NCI-H1436 treated with DMSO at 0.1 percent for 48 hours (cell line): ENCODE measurements at regions not wholly inside any gene's neighbourhood (a gene's known extent, or its start where the extent isn't known, plus 50 kb on each side); places are given as distances from the start of the nearest gene placed in this dataset.

ENCODE experiments used
- DNase-seq: peaks from one replicate; lab custom pipeline; 2025; lab: John Stamatoyannopoulos, UW

DNA sequence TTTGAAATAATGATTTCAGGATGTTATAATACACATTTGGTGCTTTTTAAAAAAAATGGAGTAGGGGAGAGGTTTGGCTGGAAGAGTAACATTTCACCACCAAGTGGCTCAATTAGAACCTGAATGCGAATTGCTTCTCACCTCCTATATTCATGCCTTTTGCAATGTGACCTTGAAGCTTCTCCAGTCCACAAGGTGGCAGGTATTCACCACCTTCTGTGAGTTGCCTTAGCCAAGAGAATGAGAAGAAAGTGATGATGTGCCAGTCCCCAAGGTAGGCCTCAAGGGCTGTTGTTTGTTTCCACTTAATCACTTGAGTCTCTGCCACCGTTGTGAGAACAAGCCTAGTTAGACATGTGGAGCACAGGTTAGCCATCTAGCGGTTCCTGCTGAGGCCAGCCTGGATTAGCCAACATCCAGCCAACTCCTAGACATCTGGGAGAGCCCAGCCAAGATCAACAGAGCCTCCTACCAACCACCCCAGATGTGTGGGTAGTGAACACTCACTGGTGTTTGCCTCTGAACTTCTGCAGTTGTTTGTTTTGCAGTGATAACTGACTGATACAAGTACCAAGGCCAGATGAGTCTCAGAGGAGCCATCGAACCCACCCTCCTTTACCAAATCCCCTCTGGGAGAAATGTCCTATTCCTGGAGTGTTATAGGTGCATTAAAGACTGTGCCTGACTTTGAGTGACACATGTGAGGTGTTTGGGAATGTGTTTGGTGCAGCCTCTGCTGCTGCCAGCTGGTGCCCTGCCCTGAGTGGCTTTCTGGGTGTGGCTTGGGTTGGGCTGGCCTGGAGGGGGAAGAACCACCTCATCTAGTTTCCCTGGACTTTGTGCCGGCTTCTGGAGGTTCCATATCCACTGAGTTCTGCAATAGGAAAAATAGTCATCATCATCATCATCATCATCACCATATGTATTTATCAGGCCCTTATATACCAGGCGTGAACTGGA, 132.5 kb upstream of the RFLNA start:
- DNase-seq: no peak

DNA sequence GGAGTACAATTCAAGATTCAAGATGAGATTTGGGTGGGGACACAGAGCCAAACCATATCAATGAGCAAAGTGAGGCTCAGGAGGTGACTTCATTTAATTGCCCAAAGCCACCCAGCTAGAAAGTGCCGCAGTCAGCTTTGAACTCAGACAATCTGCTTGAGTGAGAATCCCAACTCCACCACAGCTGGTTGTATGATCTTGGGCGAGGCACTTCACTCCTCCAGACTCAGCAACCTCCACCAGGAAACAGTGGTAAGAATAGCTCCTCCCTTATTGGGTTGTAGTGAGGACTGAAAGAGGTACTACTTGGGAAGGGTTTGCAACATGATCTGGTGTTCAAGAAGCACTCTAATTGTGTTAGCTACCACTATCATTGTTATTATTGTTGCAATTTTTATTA, 129.2 kb upstream of the RFLNA start:
- no peak for DNase-seq

DNA sequence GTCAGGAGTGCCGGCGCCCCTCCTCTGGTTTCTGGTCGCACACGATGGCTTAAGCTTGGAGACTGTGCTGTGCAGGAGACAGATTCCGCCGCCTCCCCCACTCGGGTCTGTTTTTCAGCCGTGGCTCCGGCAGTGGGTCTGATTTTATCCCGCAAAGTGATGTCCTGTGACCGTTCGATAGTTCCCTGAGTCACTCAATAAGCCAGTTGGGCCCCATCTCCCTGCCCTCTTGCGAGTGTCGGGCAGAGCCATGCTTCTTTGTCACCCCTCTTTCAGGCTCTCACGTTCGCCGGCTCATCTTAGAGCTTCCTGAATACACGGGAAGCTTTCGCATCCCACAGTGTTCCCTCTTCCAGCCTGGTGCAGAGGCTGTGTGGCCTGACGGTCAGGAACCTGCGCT, 127.8 kb upstream of the RFLNA start:
- no peak for DNase-seq

DNA sequence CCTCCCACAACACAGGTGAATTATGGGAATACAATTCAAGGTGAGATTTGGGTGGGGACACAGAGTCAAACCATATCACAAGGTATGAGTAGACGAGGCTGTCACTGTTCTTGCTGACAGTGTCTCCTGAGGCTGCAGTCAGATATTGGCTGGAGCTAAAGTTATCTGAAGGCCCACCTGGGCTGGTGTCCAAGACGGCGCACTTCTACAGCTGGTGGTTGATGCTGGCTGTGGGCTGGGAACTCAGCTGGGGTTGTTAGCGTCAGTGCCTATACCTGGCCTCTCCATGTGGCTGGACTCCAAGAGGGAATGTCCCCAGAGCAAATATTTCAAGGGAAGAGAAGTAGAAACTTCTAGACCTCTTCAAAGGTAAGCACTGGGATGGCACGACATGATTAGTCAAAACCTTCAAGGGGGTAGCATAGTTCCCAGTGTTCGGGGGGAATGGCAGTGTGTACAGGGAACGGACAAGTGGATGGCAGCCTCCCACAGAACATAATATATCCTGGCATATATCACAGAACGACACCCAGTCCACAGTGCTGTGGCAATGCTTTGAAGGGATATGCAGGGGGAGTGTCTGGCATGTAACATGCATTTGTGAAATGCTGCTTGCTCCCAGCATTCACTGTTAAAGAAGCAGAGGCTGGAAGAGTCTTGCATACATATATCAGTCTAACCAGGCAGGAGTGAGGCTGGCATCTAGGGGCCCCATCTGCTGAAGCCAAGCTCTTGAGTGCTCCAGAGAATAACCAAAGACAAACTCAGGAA, 126.7 kb upstream of the RFLNA start:
- no peak for DNase-seq

DNA sequence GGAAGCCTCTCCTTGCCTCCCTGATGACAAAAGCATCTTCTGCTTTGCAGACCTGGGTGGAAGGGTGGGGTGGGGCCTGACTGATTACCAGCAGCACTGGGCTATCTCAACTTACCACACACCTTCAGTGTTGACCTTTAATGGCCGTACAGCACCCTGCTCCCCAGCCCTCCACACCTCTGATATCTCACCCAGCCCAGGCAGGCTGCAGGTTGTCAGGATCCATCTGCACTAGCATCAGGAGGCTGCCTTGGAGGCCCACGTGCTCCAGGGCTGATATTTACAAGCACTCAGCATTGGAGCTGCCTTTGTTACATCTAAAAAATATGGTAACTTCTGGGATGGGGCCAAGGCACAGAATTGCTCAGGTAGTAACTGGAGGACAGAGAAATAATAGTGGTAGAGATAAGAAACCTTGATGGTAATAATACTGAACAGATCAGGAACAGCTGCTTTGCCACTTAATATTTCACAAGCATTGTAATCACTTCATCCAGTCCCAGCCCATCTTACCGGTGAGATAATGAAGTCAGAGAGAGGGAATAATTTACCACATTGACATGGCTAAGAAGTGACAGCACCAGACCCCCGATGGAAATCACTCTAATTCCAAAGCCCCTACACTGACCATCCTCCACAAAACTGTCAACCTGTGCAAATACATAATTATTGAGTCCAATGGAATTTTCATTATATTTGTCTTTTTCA, 125.2 kb upstream of the RFLNA start:
- no peak for DNase-seq

DNA sequence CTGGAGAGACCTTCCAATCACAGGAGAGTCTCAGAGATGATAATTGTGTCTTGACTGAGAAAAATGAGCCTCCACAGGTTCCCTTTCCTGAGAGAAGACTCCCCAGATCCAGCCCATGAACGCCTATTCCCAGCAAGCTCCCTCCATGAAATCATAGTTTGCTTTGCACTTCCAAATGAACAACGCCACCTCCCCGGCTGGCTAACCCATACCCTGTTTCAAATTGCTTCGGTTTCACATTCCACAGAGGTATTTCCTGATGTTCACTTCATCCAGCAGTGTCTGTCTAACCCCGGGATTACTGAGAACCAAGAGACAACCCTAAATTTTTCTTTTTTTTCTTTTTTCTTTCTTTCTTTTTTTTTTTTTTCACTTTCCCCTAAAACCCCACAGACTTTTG, 124.1 kb upstream of the RFLNA start:
- DNase-seq: no peak

DNA sequence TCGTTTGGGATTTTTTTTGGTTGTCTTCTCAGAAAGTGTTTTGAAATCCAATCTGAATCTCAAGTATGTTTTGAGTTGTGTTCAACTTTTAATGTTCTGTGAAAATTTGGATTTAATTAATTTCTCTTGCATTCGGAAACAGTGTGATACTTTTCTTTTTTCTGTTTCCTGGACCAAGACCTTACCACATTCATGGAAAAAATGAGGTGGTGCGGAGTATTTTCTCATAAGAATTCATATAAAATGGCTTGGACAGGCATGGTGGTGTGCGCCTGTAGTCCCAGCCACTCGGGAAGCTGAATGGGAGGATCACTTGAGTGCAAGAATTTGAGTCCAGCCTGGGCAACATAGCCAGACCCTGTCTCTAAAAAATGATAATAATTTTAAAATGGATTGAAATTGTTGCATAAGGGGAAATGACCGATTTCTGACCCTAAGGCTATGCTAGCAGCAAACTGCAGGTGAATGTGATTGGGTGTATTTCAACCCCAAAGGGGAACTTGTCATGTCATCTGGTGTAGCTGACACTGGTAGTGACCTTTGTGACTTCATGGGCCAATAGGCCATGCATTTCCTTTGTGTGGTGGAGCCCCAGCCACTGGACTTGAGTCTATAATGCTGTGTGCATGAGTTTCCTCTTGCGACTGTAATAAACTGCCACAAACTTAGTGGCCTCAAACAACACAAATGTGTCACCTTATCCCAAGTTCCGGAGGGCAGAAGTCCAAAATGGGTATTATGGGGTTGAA, 123.5 kb upstream of the RFLNA start:
- no peak for DNase-seq

DNA sequence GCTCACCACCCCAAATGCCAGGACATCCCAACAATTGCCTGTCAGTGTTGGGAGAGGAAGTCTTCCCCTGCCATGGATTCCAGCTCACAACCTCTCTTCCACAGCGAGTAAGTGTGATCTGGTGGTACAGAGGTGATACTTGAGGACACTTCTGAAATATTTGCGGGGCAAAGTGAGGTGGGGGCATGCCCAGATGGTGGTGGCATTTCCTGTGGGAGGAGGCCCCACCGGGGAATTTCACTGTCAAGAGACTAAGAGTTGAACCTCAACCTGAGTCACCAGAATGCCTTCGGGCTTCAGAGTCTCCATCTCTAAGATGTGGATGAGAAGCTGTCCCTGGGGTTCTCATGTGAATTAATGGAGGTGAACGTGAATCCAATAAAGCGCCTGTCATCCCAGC, 122.3 kb upstream of the RFLNA start:
- no peak for DNase-seq

DNA sequence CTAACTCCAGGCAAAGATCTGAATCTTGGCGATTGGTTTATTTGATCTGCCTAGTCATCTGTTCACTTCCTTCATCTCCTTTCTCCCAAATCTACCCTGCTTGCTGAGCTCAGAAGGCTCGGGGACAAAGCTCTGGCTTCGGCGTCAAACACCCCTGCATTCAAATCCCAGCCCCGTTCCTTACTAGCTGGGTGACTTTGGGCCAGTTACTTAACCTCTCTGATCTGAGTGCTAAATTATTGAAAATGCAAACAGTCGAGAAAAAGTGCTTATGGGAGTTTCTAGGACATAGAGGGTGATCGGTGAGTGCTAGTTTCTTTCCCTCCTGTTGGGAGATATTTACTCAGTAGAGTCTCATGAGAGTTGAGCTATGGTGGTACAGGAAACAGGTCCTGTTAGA, 121.2 kb upstream of the RFLNA start:
- no peak for DNase-seq

DNA sequence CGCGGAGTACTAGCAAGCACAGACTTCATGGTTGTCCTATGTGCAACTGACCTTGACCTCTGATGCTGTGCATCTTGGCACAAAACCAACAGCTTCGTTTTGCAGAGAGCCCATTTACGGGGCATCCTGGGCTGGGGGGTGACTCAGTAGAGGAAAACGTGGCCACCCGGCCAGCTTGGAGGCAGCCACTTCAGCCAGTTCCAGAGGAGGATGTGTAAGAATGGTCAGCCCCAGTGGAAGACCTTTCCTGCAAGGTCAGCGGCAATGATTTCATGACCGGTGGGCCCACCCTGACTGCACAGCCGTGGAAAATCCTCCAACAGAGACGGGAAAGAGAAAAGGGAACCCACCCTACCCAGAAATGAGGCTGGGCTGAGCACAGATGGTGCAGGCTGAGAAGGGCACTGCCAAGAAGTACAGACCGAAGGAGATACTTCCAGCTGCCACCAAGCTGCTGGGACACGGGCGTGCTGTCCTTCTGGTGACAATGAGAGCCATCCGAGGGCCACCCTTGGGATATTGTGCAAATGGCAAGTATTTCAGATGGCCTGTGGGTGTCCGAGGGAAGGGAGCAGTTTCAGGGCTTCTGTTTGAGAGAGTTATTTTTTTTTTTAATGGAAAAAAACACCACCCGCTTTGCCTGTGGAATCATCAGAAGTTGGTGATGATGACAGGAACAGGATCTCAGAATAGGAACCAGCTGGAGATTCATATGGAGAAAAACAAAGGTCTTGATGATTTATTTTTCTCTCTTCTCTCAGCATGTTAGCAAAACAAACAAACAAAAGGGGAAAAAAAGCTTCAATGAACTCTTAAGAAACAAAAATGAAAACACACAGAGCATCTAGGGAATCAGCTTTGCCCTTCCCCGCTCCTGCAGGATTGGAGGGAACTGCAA, 120.2 kb upstream of the RFLNA start:
- no peak for DNase-seq

DNA sequence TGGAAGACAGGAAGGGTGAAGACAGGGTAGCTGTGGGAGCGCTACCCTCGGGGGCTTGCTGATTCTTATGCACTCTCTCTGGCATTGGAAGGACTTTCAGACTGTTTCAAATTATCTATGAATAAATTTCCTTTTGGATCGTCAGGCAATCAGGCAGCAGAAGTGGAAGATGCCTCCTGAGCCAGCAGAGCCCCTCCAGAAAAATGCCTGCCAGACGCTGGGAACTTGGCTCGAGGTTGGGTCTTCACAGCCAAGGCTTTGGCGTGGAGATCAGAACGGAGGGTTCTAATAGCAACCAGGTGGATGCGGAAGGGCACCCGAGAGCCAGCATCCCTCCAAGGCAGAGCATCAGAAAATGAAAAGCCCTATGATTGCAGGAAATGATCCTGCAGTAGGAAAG, 119.2 kb upstream of the RFLNA start:
- no peak for DNase-seq

DNA sequence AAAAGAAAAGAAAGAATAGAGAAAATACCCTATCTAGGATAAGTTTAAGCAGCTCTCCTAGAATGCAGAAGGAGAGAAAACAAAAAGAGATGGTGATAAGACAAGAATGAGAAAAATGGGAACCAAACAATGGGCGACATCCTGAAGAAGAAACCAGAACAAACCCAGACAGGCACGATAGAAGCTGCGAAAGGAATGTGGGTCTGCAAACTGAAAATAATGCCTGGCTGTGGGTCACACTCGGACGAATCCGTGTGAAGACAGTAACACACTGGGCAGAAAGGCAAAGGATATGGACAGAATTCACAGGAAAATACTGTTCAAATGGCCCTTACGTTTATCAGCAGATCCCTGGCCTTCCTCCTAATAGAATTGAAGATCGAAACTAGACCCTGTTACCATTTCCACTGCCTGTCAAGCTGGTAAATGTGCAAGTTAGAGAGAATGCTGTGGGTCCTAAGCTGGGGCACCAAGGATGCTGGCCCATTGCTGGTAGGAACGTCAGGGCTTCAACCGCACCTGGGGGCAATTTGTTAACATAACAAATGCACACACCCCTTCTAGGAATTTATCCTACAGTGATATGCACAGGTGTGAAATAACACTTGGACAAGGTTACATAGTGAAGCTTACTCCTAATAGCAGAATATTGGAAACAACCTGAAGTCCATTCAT, 117.5 kb upstream of the RFLNA start:
- DNase-seq: no peak

DNA sequence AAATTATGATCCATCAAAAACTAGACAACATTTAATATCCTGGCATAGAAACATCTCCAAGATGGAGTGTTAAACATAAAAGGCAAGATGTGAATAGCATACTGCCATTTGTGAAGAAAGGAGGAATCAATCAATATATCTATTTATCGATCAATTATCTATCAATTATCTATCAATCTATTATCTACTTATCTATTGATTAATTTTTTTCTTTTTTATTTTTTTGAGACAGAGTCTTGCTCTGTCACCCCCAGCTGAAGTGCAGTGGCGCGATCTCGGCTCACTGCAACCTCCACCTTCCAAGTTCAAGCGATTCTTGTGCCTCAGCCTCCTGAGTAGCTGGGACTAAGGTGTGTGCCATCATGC, 117.0 kb upstream of the RFLNA start:
- no peak for DNase-seq

DNA sequence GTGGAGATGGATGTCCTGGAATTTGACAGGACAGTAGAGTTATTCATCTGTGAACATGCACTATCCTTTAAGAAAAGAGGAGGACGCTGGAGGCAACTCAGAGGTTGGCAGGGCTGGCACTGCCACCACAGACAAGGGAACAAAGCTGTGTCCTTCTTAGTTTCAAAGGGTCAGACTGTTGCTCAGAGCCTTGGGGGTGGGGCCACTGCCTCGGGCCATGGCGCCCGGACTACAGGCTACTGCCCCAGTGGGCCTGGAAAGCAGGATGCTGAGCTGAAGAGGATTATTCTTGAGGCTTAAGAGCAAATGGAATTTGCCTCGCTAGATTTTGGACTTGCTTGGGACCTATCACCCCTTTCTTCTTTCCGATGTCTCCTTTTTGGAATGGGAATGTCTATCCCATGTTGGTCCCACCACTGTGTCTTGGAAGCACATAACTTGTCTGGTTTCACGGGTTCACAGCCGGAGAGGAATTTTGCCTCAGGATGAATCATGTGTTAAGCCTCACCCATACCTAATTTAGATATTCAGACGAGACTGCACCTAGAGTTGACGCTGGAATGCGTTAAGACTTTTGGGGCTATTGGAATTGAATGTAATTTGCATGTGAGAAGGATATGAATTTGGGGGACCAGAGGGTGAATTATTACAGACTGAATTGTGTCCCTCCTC, 114.8 kb upstream of the RFLNA start:
- no peak for DNase-seq

DNA sequence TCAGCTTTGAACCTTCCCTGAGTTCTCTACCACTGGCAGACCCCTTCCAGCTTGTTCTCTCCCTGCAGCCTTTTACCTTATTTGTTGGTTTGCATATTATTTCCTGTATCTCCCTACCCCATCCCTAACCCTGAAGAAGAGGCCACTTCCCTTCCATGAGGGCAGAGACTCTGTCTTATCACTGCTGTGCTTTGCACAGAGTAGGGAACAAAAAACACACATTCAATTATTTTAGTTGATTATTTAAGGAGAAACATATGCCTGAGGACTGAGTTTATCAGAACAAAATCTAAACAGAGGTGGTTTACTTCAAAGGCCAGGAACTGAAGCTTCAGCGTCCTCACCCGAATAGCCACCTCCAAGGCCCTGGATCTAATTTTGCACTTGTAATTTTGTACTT, 111.7 kb upstream of the RFLNA start:
- DNase-seq: no peak

DNA sequence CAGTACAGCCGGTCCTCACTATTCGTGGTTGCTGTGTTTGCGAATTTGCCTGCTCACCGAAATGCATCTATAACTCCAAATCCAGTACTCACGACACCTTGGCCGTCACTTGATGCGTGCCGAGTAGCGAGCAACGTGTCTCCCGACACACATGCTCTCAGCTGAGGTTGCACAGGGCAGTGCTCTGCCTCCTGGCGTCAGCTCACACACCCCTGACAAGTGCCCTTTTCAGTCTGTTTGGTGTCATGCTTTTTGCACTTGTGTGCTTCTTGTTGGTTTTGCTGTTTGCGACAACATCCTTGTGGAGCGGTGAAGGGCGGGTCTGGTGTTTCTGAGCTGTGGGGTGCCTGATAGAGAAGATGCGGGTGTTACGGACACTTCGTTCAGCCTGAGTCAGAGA, 110.4 kb upstream of the RFLNA start:
- DNase-seq: no peak

DNA sequence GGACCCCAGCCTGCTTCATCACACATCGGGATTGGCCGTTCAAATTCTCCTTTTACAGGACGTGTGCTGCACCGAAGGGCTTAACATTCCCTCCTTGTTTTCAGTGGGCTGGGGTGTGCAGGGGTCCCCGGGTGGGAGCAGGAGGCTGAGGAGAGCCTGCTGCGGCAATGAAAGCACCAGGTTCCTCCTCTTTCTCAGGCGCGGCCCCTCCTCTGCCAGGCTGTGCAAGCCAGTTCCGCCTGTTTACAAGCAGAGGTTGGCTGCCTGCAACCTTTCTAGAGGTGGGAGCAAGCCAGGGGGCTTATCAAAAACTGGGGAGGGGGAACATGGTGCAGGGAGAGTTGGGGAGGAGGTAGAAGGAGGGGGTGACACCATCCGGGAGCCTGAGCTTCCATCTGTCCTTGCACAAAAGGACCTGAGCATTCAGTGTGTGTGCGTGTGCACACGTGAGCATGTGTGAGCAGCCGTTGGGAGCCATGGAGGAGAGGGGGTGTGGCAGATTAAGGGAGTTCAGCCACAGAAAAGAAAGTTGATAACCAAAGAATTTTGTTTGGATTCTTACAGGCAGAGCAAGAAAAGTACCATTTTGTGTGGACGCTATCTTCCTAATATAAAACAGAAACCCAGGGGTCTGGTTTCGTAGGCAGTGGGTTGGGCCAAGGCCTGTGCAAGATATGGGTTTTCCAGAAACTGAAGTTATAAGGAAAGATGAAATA, 108.8 kb upstream of the RFLNA start:
- no peak for DNase-seq

DNA sequence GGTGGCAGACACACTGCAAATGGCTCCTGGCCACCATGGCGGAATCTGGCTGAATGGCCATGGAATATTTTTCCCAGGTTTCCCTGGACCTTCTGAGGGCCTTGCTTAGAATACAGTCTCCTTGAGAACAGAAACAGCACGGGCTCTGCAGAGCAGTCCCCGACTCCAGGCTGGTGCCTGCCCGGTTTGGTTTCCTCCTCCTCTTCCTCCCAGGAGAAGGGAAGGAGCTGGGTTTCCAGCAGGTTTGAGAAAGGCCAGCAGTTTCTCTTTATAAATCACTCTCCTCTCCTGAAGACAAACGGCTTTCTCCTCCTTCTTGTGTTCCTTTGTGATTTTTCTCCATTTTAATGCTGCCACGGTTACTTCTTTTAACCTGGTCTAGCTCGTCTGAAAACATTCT, 106.8 kb upstream of the RFLNA start:
- DNase-seq: no peak
